ENCODE measurements at regions not wholly inside any gene's neighbourhood (a gene's known extent, or its start where the extent isn't known, plus 50 kb on each side); places are given as distances from the start of the nearest gene placed in this dataset.

GRCh38 chr6:86858970-86859369 is 78.4 kb upstream of the HTR1E start:
- POLR2A ChIA-PET: no interaction called here
- Histone ChIP-seq H3K4me2 (replicated peaks; ENCODE audit: low read depth, low read length, poor library complexity, severe bottlenecking) (no peak overlapping the region), H3K9ac (ENCODE audit: low read length) (no peak overlapping the region), H3K9me3 (ENCODE audit: control extremely low read depth in 1 of 3, control insufficient read depth in 2 of 3, insufficient read depth in 1 of 3, low read length in 2 of 3) (no peaks in the 10 kb centered on the region), H3K79me2 (ENCODE audit: control insufficient read depth, insufficient read depth, low read length) (no peaks in the 10 kb centered on the region), H3K4me3 (ENCODE audit: control extremely low read depth in 1 of 5, extremely low read depth in 1 of 5, insufficient read depth in 1 of 5, low read depth in 2 of 5, low read length in 4 of 5) (no peak overlapping the region), H3K4me1 (ENCODE audit: control insufficient read depth in 2 of 2, insufficient read depth in 2 of 2, low read length in 2 of 2) (no peaks in the 10 kb centered on the region), H2AFZ (ENCODE audit: insufficient read depth, low read depth, low read length, poor library complexity, severe bottlenecking) (no peak overlapping the region), H3K27ac (ENCODE audit: low read length in 2 of 2) (no peak overlapping the region), H3K27me3 (replicated peaks in 1 of 4; ENCODE audit: control extremely low read depth in 1 of 4, control insufficient read depth in 3 of 4, insufficient read depth in 4 of 4, low read length in 3 of 4) (peaks cover 0 to 7% (median 2%) of the 10 kb centered on the region in 4 experiments), H4K20me1 (ENCODE audit: control insufficient read depth, insufficient read depth, low read length, poor library complexity, severe bottlenecking) (no peaks in the 10 kb centered on the region), H3K36me3 (replicated peaks in 1 of 2; ENCODE audit: control extremely low read depth in 1 of 2, control insufficient read depth in 1 of 2, extremely low read depth in 1 of 2, insufficient read depth in 2 of 2, low read length in 1 of 2) (no peaks in the 10 kb centered on the region)
- no peak for ATAC-seq (ENCODE audit: low read depth)
- no peak overlapping the region for H3K27ac Mint-ChIP-seq
- H3K4me3 Mint-ChIP-seq: no peak overlapping the region
- H3K9me3 Mint-ChIP-seq (ENCODE audit: insufficient read depth): no peaks in the 10 kb centered on the region
- CTCF ChIA-PET: interaction anchor here (1.7 kb wide), 1 partner anchor 1504 kb away, joined by 4 read pairs; no protein-coding TSS in a partner anchor
- H3K27me3 Mint-ChIP-seq: peaks cover 4% of the 10 kb centered on the region
- TF ChIP-seq EZH2 (IDR thresholded peaks at IDR 0.05; ENCODE audit: borderline replicate concordance, insufficient read depth, low read depth, low read length, poor library complexity, severe bottlenecking) (no peak), CTCF (IDR thresholded peaks at IDR 0.05) (no peak)
- DNase-seq: no peak
- 89% methylated on average over 3 of the region's 3 CpGs for WGBS (ENCODE audit: insufficient coverage)
- intact Hi-C loops (cut with micrococcal nuclease): loop anchor here (5.0 to 10.0 kb wide), 2 partner anchors 1102 to 1504 kb away; no protein-coding TSS in a partner anchor
- no peaks in the 10 kb centered on the region for H3K4me1 Mint-ChIP-seq

- no peaks in the 10 kb centered on the region for H3K36me3 ChIP-seq (replicated peaks in 1 of 2; ENCODE audit: control extremely low read depth in 1 of 2, control insufficient read depth in 1 of 2, extremely low read depth in 1 of 2, insufficient read depth in 2 of 2, low read length in 1 of 2)
- no peaks in the 10 kb centered on the region for H4K20me1 ChIP-seq (ENCODE audit: control insufficient read depth, insufficient read depth, low read length, poor library complexity, severe bottlenecking)
- intact Hi-C loops (cut with micrococcal nuclease): loop anchor here (5.0 to 10.0 kb wide), 2 partner anchors 1100 to 1503 kb away; no protein-coding TSS in a partner anchor
- Mint-ChIP-seq H3K27ac (no peak overlapping the region), H3K9me3 (ENCODE audit: insufficient read depth) (no peaks in the 10 kb centered on the region), H3K27me3 (peaks cover 7% of the 10 kb centered on the region), H3K4me1 (no peaks in the 10 kb centered on the region), H3K4me3 (no peak overlapping the region)
- DNase-seq (no peak), ATAC-seq (ENCODE audit: low read depth) (no peak)
- peaks cover 0 to 7% (median 2%) of the 10 kb centered on the region in 4 experiments for H3K27me3 ChIP-seq (replicated peaks in 1 of 4; ENCODE audit: control extremely low read depth in 1 of 4, control insufficient read depth in 3 of 4, insufficient read depth in 4 of 4, low read length in 3 of 4)
- H3K4me2 ChIP-seq (replicated peaks; ENCODE audit: low read depth, low read length, poor library complexity, severe bottlenecking): no peak overlapping the region
- H3K9ac ChIP-seq (ENCODE audit: low read length): no peak overlapping the region
- H3K79me2 ChIP-seq (ENCODE audit: control insufficient read depth, insufficient read depth, low read length): no peaks in the 10 kb centered on the region
- H3K9me3 ChIP-seq (ENCODE audit: control extremely low read depth in 1 of 3, control insufficient read depth in 2 of 3, insufficient read depth in 1 of 3, low read length in 2 of 3): no peaks in the 10 kb centered on the region
- ChIA-PET POLR2A (no interaction called here), CTCF (interaction anchor here (0.8 kb wide), 1 partner anchor 171 kb away, joined by 4 read pairs; no protein-coding TSS in a partner anchor)
- H3K27ac ChIP-seq (ENCODE audit: low read length in 2 of 2): no peak overlapping the region
- H3K4me3 ChIP-seq (ENCODE audit: control extremely low read depth in 1 of 5, extremely low read depth in 1 of 5, insufficient read depth in 1 of 5, low read depth in 2 of 5, low read length in 4 of 5): no peak overlapping the region
- TF ChIP-seq EZH2 (IDR thresholded peaks at IDR 0.05; ENCODE audit: borderline replicate concordance, insufficient read depth, low read depth, low read length, poor library complexity, severe bottlenecking): no peak
- no peak for TF ChIP-seq CTCF (IDR thresholded peaks at IDR 0.05)
- H2AFZ ChIP-seq (ENCODE audit: insufficient read depth, low read depth, low read length, poor library complexity, severe bottlenecking): no peak overlapping the region
- WGBS (ENCODE audit: insufficient coverage): no CpG with 5 or more reads among the region's 2 CpGs
- no peaks in the 10 kb centered on the region for H3K4me1 ChIP-seq (ENCODE audit: control insufficient read depth in 2 of 2, insufficient read depth in 2 of 2, low read length in 2 of 2)
Measured at GRCh38 chr6:86857783-86858182, 79.5 kb upstream of the HTR1E start.
